HL-60 (cell line): ENCODE measurements at regions not wholly inside any gene's neighbourhood (a gene's known extent, or its start where the extent isn't known, plus 50 kb on each side); places are given as distances from the start of the nearest gene placed in this dataset.

Experiments
- DNase-seq, 2 experiments: peaks; one replicate each; pipeline ENCODE4 v3.0.0-alpha.2; 2010 to 2020; ENCODE audit warnings: low read depth in 1 of 2, low spot score in 1 of 2
- H3K27ac ChIP-seq: fragments of 250-450 bp; sonication (Bioruptor Pico); replicated peaks from 2 replicates; pipeline ENCODE4 v1.5.1; 2020; ENCODE audit warnings: mild to moderate bottlenecking, moderate library complexity
- H3K27me3 ChIP-seq: fragments of 250-450 bp; sonication (Bioruptor Pico); 2 replicates; pipeline ENCODE4 v1.5.1; 2021; ENCODE audit warnings: mild to moderate bottlenecking, moderate library complexity; ENCODE audit not compliant: insufficient read depth, poor library complexity, severe bottlenecking
- H3K4me3 ChIP-seq: replicated peaks from 2 replicates; pipeline ENCODE4 v1.5.1; 2011; ENCODE audit warnings: mild to moderate bottlenecking, control low read depth, low read length; ENCODE audit not compliant: insufficient read depth
- GABPA ChIP-seq: IDR thresholded peaks from 2 replicates; pipeline ENCODE4 v1.6.1; 2012; ENCODE audit warnings: low read depth
- POLR2AphosphoS5 ChIP-seq: IDR thresholded peaks from 2 replicates; pipeline ENCODE4 v1.6.1; 2012; ENCODE audit warnings: low read depth
- SPI1 ChIP-seq: IDR thresholded peaks from 2 replicates; pipeline ENCODE4 v1.6.1; 2012; ENCODE audit warnings: low read depth, mild to moderate bottlenecking, borderline replicate concordance
- TF ChIP-seq, protein P1 (sequence below): IDR thresholded peaks from one replicate; pipeline ENCODE4 v1.5.1; 2011; ENCODE audit warnings: low read length, control low read depth, inconsistent platforms; ENCODE audit not compliant: insufficient read depth
- TF ChIP-seq, protein P2 (sequence below): IDR thresholded peaks from 2 replicates; pipeline ENCODE4 v1.6.1; 2012; ENCODE audit warnings: low read depth; ENCODE audit not compliant: insufficient replicate concordance

DNA sequence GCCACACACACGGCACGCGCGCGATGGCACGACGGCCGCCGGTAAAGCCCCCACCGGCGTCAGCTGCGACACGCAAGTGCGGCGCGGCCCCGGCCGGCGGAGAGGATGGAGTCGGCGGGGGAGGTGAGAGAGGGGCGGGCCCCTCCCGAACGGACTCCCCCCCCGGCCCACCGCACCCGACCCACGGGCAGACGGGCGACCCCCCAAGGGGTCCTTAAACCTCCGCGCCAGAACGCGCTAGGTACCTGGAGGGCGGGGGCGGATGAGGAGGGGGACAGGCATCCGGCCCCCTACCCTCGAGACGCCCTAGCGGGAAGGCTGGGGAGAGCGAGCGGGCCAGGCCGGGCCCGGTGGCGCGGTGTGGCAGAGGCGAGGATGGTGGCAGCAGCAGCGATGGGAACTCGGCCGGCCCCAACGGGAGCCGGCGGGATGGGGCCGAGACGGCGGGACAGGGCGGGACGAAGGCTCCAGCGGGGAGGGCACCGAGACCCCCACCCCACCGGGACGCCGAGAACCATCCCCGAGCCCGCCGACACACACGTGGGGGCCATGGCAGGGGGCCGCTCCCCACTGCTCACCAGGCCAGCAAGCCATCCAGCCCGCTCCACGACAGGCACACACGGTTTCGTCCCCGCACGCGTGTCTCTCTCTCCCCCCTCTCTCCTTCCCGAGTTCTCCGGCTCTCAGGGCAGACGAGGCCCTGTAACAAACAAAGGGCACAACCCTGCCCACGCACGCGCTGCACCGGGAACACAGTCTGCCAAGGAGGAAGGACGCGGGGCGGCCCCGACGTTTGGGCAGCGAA, 1515.4 kb upstream of the DEFB115 start:
- DNase-seq, result no peak
- no peak overlapping the region for H3K4me3 ChIP-seq
- TF ChIP-seq POLR2AphosphoS5 (no peak), GABPA (no peak), SPI1 (no peak)
- TF ChIP-seq, protein P1, sequence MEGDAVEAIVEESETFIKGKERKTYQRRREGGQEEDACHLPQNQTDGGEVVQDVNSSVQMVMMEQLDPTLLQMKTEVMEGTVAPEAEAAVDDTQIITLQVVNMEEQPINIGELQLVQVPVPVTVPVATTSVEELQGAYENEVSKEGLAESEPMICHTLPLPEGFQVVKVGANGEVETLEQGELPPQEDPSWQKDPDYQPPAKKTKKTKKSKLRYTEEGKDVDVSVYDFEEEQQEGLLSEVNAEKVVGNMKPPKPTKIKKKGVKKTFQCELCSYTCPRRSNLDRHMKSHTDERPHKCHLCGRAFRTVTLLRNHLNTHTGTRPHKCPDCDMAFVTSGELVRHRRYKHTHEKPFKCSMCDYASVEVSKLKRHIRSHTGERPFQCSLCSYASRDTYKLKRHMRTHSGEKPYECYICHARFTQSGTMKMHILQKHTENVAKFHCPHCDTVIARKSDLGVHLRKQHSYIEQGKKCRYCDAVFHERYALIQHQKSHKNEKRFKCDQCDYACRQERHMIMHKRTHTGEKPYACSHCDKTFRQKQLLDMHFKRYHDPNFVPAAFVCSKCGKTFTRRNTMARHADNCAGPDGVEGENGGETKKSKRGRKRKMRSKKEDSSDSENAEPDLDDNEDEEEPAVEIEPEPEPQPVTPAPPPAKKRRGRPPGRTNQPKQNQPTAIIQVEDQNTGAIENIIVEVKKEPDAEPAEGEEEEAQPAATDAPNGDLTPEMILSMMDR, result no peak
- TF ChIP-seq, protein P2, sequence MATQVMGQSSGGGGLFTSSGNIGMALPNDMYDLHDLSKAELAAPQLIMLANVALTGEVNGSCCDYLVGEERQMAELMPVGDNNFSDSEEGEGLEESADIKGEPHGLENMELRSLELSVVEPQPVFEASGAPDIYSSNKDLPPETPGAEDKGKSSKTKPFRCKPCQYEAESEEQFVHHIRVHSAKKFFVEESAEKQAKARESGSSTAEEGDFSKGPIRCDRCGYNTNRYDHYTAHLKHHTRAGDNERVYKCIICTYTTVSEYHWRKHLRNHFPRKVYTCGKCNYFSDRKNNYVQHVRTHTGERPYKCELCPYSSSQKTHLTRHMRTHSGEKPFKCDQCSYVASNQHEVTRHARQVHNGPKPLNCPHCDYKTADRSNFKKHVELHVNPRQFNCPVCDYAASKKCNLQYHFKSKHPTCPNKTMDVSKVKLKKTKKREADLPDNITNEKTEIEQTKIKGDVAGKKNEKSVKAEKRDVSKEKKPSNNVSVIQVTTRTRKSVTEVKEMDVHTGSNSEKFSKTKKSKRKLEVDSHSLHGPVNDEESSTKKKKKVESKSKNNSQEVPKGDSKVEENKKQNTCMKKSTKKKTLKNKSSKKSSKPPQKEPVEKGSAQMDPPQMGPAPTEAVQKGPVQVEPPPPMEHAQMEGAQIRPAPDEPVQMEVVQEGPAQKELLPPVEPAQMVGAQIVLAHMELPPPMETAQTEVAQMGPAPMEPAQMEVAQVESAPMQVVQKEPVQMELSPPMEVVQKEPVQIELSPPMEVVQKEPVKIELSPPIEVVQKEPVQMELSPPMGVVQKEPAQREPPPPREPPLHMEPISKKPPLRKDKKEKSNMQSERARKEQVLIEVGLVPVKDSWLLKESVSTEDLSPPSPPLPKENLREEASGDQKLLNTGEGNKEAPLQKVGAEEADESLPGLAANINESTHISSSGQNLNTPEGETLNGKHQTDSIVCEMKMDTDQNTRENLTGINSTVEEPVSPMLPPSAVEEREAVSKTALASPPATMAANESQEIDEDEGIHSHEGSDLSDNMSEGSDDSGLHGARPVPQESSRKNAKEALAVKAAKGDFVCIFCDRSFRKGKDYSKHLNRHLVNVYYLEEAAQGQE, result no peak
- H3K27ac ChIP-seq, result no peak overlapping the region
- no peaks in the 10 kb centered on the region for H3K27me3 ChIP-seq

DNA sequence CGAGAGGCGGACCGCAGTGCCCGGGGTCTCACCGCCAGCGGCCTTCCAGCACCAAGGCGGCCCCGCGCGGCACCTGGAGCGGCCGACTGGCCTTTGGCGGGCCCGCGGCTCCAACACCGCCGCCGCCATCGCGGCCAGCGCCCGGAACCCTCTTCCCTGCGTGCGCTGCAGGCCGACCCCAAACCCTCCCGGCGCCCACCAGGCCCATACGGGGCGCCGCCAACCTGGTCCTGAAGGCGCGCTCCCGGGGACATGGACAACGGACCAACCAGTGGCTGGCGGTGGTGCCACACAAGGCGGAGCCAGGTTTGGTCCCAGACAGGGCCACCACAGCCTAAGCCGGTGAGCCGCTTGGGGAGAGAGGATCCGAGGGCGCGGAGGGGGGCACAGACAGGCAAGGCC, 1514.8 kb upstream of the DEFB115 start:
- no peak for TF ChIP-seq GABPA
- TF ChIP-seq, protein P1, result no peak
- no peak for TF ChIP-seq SPI1
- no peak for TF ChIP-seq POLR2AphosphoS5
- TF ChIP-seq, protein P2, result no peak
- Histone ChIP-seq H3K27ac (no peak overlapping the region), H3K4me3 (no peak overlapping the region), H3K27me3 (no peaks in the 10 kb centered on the region)
- no peak for DNase-seq

DNA sequence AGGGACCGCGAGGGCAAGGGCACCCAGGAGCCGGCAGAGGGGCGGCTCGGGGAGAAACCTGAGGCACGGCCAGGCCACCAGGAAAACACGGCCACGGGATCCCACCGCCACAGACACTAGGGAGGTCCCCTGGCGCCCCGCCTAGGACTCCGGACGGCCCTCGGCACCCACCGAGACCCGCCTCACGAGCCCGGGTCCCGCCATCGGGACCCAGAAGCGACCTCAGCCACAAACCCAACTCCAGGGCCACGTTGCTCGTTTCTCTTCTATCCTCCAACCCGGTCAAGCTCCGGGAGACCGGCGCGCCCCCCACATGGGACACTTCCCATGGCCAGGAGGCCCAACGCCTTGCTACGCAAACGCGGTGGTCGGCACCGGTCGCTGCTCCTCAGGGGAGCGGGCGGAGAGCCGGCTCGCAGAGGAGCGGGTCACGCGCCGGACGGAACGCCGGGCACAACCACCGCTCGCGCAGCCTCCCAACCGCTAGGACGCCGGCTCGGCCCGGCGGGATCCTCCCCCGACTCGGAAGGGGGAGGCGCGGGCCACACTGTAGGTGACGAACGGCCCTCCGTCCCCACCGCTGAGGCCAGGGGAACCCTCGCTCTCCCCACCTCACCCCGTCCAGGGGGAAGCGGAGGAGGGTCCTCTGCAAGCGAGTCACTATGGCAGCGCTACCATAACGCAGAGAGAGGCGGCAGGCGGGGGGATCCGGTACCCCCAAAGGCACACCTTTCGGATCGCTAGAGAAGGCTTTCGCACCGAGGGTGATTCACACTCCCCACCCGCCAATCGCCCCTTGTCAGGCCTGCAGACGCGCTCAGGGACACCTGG, 1514.1 kb upstream of the DEFB115 start:
- no peak overlapping the region for H3K27ac ChIP-seq
- H3K27me3 ChIP-seq, result no peaks in the 10 kb centered on the region
- TF ChIP-seq, protein P2, result no peak
- no peak for TF ChIP-seq GABPA
- TF ChIP-seq, protein P1, result no peak
- TF ChIP-seq POLR2AphosphoS5, result no peak
- TF ChIP-seq SPI1, result no peak
- DNase-seq, result no peak
- no peak overlapping the region for H3K4me3 ChIP-seq
